ENCODE measurements at regions not wholly inside any gene's neighbourhood (a gene's known extent, or its start where the extent isn't known, plus 50 kb on each side); places are given as distances from the start of the nearest gene placed in this dataset.

- TF ChIP-seq FOS (IDR thresholded peaks at IDR 0.05; ENCODE audit: low read depth, low read length): no peak
- TF ChIP-seq CTCF (conservative IDR thresholded peaks at IDR 0.05; ENCODE audit: low read depth, low read length): no peak
- TF ChIP-seq POLR2A (IDR thresholded peaks at IDR 0.05; ENCODE audit: low read depth, low read length): no peak
- no peak for TF ChIP-seq RCOR1 (IDR thresholded peaks at IDR 0.05; ENCODE audit: insufficient replicate concordance, low read length)
- TF ChIP-seq MAZ (IDR thresholded peaks at IDR 0.05; ENCODE audit: borderline replicate concordance, low read depth, low read length): no peak
- TF ChIP-seq NFE2L2 (IDR thresholded peaks at IDR 0.05; ENCODE audit: low read depth, low read length): no peak
- no peak for TF ChIP-seq MXI1 (IDR thresholded peaks at IDR 0.05; ENCODE audit: borderline replicate concordance, low read depth, low read length)
These were observed 171.3 kb upstream of the GADL1 start for GRCh38 chr3:31065765-31066164.

Measured in IMR-90 (cell line).